Astrocyte of the hippocampus (primary cell): ENCODE measurements at regions not wholly inside any gene's neighbourhood (a gene's known extent, or its start where the extent isn't known, plus 50 kb on each side); places are given as distances from the start of the nearest gene placed in this dataset.

ENCODE experiments used
- DNase-seq: peaks from one replicate; pipeline ENCODE4 v3.0.0; 2011; ENCODE audit warnings: low read depth, low spot score

DNA sequence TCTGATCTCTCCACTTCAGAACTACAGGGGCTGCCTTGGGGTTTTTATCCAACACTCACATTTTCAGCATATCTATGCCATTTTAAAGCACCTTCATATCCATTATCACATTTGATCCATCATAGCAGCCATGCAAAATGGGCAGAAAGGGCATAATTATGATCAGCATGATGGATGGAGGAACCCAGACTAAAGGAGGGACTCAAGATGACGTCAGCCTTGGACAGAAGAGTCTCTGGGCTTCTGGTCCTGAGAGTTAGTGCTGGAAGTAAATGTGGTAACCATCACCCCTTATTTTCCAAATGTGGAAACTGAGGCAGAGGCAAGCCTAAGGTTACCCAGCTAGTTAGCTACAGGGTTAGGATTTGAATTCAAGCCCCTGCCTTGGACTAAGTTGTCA lies 273.1 kb downstream of the DRD1 start:
- DNase-seq = no peak

DNA sequence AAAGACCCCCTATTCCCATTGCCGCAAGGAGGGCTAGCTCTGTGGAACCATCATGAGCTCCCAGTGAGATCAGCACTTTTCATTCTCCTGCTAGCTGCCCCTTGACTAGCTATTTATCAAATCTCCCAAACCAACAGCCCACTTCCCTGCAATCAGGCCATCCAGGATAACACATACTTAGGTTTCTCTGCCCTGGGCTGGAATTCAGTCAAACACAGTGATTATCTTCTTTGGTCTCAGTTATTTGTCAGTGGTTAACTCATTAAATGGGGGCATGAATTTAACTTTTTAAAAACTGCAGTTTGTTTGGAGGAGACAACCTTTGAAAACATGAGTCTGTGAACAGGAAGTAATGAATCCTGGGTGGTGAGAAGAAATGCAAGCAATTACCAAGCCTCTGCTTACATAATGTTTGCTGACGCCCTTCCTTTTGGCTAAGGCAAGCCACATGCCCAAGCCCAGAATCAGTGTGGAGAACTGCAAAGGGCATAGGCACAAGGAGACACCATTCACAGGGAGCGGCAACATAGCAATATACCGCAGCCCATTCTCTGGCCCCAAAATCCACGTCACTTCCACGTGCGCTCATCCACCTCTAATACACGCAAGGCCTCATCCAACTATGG lies 275.0 kb downstream of the DRD1 start:
- no peak for DNase-seq

DNA sequence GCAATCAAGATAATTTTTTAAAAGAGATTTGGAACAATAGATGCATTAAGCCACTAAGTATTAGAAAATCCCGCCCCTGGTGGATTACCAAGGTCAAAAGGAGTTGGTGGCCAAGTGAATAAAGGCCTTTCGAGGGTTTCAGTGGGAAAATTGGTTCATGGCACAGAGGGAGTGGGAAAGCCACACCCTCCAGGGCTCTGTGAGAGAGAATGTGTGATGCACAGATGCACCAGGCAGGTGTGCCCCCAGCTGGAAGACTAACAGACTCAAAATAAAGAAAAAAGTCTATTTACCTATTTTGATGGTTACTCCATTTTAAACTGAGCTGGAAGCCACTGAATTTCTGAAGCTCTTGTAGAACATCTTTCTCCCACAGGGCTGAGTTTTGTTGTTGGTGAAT lies 278.0 kb downstream of the DRD1 start:
- DNase-seq = no peak

DNA sequence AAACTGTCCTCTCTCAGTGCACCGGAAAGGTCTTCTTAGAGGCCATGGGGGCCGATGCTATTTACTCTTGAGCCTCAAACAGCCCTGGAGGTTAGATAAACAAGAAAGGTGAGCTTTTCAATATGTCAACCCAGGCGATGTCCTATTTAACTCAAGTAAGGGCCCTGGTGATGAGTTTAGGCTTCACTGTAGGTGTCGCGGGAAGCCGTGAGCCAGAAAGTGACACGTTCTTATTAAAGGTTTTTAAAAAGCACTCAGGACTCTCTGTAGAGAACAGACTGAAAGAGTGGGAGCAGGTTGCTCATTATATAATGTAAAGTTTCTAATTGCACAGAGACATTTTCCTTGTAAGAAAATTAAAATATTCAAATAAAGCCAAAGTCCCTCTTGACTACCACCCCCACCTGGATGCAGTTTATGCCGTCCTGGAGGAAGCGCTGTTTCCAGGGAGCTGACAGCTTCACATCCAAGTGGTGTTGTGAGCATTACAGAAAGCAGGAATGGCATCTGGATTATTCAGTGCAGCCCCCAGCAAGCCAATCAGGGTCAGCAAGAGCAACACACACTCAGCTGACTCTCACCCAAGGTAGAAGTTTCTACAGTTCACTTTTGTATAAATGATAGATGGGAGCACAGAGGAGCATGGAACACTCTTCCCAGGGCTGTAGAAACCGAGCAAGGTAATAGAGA lies 280.3 kb downstream of the DRD1 start:
- DNase-seq = no peak

DNA sequence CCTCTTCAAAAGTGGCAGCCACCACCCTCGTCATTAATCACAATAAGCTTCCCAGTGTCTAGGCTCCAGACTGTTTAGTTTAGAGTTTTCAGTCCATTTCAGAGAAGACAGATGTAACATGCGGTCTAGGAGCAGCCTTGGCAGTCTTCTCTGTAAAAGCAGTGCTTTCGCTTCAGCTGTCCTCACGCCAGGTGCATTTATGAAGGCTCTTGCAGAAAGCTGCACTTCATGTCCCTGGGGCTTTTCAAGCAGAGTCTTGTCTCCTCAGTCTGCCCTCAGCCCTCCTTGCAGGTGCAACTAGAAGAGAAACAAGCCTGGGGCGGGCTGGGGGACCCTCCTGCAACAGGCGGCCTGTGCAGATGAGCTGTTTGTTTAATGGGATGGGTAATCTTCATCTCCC lies 281.9 kb downstream of the DRD1 start:
- DNase-seq = no peak

DNA sequence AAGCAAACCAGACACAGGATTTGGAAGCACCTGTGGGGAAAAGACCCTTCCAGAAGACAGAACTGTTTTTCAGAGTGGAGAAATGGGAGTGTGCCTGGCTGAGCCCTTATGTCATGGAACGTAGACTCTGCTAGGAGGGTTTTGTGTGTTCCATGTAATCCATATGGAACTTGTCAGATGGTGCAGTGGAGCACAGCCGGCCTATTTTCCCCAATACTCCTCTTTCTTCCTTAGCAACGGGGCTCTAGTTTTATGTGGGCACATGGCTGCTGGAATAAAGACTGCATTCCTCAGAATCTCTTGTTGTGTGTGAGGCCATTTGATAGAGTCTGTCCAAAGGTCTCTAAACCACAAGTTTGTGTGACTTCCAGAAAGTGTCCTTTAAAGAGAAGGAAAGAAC lies 284.0 kb downstream of the DRD1 start:
- DNase-seq = peak; percentile 13

DNA sequence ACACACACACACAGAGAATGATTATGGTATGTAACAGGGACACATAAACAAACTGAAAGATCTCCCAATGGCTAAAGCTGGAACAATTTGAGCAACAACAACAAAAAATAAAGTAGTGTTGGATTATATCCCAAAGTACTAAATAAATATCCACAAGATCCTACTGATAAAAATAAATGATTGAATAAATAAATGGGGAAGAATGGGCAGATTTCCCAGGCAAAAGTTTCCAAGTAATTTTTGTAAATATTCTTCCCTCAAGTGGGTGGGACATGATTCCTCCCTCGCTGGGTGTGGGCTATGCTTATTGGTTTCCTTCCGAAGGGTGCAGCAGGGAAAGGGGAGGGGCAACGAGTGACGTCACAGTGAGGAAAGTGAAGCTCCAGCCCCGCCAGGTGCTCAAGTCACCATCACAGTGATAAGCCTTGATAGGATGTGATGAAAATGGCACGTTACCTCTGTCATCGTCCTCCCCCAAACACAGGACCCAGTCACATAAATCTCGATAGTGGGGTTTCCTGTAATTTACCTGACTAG lies 295.3 kb downstream of the DRD1 start:
- no peak for DNase-seq

DNA sequence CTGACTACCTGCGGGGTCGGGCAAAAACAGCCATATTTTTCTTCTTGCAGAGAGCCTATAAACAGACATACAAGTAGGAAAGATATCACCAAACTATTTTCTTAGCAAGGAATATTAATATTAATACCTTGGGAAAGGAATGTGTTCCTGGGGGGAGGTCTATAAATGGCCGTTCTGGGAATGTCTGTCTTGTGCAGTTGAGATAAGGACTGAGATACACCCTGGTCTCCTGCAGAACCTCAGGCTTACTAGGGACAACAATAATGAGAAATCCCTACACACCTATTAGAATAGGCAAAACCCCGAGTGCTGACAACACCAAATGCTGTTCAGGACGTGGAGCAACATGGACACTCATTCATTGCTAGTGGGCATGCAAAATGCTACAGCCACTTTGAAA lies 297.2 kb downstream of the DRD1 start:
- DNase-seq = no peak

DNA sequence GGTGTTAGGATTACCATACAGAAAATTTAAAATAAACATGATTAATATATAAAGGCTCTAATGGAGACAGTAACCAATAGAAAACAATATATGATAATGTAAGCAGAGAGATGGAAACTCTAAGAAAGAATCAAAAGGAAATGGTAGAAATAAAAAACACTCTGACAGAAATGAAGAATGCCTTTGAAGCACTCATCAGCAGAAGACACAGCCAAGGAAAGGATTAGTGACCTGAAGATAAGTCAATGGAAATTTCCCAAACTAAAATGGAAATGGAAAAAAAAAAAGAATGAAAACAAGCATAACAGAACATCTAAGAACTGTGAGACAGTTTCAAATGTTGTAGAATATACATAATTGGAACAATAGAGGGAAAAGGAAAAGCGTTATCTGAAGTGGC lies 302.6 kb downstream of the DRD1 start:
- DNase-seq = no peak

DNA sequence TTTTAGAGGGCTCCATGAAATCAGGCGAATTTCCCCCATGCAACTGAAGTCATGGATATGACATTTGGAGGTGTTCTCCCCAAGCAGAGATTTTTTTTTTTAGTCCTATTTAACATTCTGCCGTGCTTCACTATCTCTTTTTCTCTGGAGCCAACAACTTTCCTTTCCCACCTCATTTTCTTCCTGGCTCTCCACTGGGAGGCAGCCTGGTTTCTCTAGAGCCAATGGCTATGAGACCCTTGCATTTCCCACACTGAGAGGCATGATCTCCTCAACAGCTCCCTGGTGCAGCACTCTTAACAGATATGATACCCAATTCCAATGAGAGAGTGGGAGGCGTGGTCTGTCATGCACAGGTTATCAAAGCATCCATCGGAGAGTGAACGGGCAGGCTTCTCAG lies 310.8 kb downstream of the DRD1 start:
- DNase-seq = no peak

DNA sequence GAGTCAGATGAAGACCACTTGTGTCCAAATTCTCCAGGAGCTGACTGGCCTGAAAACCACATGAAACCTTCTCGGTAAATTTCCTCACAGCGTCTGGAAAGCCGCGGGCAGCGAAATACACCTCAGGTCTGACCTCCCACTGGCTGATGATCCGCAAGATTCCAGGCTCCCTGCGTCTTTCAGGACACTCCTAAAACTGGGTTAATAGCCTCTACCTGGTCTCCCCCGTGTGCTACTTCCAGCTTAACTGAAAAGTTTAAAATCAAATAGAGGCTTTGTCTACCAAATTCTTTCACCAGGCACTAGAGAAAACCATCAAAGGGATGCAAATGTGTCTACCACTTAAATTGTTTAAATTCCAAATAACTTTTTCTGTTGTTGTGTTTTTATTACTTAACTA lies 312.6 kb downstream of the DRD1 start:
- peak; percentile 5 for DNase-seq

DNA sequence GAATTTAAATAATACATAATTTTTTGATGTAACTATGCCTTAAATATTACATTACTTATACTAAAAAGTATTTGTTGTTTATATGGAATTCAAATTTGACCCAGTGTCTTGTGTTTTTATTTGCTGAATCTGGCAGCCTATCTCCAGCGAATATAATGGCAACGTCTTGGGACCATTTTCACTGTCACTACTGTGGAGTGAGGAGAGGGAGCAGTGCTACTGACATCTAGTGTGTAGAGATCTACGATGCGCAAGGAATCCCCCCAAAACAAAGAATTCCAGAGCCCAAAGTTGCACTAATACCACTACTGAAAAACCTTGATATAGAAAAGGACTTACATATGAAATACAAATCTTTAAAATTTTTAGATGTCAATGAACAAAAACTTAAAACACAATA lies 314.4 kb downstream of the DRD1 start:
- DNase-seq = no peak

DNA sequence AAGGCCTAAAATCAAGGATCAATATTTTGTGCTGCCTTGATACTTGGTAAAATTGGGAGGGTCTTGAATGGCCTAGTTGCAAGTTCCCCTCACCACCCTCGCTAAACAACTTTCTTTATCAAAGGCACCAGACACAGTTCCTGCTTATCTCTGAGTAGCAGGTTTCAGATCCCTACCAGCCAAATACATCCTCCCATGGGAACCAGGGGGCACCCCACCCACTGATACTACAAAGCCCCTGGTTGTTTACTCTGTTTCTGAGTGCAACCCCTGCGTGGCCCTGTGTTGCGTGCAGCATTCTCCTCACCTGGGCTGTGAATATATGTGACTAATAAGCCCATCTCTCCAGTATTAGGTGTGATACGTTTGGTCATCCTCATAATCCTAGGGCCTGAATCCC lies 314.9 kb downstream of the DRD1 start:
- no peak for DNase-seq

DNA sequence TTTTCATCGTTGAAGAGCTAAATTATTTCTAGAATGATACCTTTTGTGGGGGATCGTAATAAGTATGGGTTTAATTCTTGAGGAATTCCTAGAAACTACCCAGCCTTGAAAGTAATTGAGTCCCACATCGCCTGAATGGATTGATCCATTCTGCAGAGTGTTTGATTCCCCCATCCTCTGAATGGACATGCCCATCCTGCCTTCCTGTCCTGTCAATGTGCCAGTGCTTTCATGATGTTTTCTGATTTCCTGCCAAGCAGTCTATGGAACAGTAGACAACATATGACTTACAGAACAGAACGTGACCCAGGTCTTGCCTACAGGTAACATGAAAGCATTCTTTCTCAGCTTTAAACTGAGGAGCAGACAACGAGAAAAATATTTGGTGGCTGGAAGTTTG lies 319.2 kb downstream of the DRD1 start:
- no peak for DNase-seq

DNA sequence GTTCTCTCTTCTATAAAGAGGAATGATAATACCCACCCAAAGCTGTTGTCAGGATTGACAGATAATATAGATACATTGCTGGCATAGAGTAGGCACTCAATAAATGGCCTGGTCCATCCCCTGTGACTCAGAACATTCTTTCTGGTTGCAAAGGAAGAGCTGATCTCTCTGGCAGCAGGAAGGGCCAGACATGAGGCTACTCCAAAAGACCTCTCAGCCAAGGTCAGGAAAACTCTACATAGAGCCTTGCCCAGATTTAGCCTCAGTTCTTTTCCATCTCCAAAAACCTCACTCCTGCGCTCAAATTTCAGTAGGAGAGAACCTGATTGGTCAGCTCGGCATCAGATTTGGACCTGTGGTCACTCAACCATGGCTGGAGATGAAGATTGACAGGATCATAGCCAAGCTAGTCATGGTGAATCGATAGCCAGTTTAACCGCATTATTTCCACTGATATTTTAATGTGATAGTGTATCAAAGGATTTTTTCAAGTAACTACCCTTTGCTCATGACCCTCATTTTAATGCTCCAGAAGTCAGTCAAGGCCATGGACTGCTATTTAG lies 319.6 kb downstream of the DRD1 start:
- no peak for DNase-seq

DNA sequence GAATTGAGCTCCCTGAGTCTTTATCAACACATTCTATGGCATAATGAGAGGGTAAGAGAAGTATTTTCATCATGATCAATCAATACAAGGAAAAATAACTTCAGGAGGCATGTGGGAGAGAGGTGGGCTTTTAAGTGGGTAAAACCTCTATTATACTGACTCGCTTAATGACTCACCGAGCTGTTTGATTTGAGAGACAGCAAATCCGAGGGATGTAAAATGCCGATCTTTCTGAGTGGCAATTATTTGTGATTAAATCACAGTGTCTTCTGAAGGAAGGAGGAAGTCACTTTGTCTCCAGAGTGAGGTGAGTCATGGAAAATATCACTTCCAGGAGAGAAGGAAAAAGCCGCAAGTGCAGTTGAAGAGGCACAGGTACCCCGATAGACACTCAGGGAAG lies 320.4 kb downstream of the DRD1 start:
- no peak for DNase-seq

DNA sequence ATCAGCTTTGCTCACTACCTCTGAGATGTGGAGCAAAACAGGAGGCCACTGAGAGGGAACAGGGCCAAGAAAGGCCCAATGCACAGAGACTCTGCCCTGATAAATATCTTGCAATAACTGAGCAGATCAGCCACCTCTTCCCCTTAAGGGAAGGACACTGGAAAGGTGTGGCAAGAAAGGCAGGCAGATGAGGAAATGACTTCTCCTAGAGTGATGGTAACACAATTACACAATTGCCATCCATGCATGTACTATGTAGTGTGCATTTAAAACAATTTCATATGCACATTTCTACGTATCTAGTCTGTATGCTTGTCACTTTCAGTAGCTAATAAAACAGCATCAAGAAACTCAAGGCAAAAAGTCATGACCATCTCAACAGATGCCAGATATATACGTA lies 322.5 kb downstream of the DRD1 start:
- DNase-seq = no peak

DNA sequence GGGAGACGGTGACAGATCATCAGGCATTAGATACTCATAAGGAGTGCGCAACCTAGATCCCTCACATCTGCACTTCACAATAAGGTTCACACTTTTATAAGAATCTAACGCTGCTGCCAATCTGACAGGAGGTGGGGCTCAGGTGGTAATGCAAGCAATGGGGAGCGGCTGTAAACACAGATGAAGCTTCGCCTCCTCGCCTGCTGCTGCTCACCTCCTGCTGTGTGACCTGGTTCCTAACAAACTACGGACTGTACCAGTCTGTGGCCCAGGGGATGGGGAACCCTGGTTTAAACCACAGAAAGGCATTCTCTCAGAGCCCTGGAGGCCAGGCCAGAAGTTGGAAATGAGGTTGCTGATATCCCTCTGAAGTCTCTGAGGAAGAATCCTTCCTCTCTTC lies 323.6 kb downstream of the DRD1 start:
- DNase-seq = no peak

DNA sequence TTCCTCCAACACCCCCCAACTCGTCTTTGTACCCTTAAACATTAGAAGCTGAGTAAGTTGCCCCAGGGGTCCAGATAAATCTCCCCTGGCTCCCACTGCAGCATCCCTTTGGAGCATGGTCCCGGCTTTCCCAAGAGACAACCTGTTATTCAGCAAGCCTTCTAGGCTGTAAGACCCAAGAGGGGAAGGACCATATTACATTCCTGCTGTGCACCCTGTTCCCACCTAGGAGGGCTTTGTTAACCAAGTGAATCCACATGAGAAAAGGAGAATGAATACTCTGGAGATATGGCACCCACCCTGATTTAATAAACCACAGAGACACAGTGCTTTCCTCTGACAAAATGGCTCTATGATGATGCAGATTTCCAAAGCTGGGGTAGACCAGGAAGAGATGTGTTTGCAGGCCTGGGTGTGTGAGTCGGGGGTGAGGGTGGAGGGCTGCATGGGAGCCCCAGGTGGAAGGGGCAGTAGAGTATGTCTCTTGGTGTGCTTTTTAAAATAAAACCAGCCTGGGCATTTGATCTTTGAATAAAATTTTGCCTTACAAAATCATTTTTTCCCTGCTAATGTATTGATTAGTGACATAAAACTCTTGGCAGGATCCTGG lies 325.2 kb downstream of the DRD1 start:
- no peak for DNase-seq

DNA sequence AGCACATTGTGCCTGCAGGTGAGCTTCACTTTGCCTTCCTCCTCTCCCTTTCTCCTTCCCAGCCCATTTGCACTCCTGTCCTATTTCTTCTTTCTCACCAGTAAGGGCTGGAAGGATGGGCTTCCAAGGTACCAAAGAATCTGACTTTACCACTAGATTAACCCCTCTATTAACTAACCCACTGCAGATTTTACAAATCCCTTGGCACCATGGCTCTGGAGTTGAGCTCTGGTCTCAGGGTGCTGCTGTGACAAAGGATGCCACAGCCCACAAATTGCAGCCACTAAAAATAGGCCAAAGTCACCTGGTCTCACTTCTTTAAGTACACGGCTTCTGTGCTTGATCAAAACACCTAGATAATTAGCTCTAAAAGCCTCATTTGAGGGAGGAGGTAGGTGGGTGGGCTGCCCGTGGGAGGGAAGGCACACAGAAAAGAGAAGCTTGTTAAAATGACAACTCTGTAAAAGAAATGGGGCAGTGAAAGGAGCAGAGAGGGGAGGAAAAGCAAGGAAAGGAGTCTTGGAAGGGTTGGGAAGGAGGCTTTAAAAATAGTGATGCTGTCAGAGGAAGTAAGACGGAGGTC lies 327.4 kb downstream of the DRD1 start:
- no peak for DNase-seq

DNA sequence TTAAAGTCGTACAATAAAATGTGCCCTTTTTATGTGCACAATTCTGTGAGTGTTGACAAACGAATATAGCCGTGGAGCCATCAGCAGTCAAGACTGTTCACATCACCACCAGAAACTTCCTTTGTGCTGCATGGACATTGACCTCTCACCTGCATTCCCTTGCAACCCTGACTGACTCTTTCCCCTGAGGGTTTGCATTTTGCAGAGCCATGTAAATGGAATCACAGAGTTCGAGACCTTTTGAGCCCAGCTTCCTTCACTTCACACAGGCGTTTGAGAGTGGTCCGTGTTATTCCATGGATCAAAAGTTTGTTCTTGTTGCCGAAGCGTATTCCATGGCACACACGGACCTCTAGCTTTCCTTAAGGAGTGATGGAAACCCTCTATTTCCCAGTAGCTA lies 328.2 kb downstream of the DRD1 start:
- no peak for DNase-seq

DNA sequence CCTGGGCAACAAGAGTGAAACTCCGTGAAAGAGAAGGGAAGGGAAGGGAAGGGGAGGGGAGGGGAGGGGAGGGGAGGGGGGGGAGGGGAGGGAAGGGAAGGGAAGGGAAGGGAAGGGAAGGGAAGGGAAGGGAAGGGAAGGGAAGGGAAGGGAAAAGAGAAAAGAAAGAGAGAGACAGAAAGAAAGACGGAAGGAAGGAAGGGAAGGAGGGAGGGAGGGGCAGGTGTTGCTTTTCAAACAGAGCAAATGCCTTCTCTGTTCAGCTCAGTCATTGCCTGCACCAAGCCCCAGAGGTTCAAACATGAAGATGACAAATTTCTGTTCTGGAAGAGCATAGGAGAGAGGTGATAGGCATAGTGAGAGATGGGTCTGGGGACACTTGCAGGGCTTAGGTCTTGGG lies 330.0 kb downstream of the DRD1 start:
- DNase-seq = no peak
